ENCODE measurements at regions not wholly inside any gene's neighbourhood (a gene's known extent, or its start where the extent isn't known, plus 50 kb on each side); places are given as distances from the start of the nearest gene placed in this dataset.

DNA sequence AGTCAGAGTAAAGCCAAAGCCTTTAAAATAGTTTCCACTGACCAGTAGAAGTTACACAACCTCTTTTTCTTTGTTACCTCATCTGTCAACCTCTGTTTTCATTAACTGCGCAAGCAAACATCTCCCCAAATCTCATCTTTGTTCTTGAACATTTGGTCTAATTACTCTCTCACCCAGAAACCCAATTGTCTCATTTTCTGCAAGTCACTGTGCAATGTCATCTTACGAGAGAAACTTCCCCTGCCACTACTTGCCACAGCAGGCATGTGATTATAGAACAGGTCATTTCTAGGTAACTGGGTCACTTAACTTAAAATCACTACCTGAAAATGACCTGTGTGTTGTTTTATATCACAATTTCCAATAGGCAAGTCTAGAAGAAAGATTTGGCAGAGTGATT lies 159.4 kb downstream of the SI start:
- no peak overlapping the region for H3K9ac ChIP-seq (ENCODE audit: low read length)
- no peaks in the 10 kb centered on the region for H3K36me3 ChIP-seq (ENCODE audit: control insufficient read depth in 1 of 2, insufficient read depth in 2 of 2, low read length in 2 of 2)
- no peaks in the 10 kb centered on the region; the same call in 1 of the 2 replicates for H3K9me2 ChIP-seq (ENCODE audit: insufficient read depth)
- H3K79me2 ChIP-seq (ENCODE audit: insufficient read depth, low read length): no peaks in the 10 kb centered on the region
- no peak overlapping the region for H3K4me3 ChIP-seq (replicated peaks in 1 of 2; ENCODE audit: low read depth in 1 of 2, low read length in 2 of 2)
- ChIA-PET CTCF (no interaction called here), POLR2A (no interaction called here), RAD21 (ENCODE audit: low non-redundant PET in 1 of 2, low total read pairs in 2 of 2, uncharacterized antibody in 2 of 2, unreplicated experiment in 2 of 2) (no interaction called here)
- no peaks in the 10 kb centered on the region for H3K4me1 ChIP-seq (ENCODE audit: control insufficient read depth in 1 of 2, insufficient read depth in 2 of 2, low read length in 2 of 2)
- no peak overlapping the region for H3K27ac ChIP-seq (ENCODE audit: low read depth, low read length)
- DNase-seq (ENCODE audit: low read depth, low spot score) (no peak), ATAC-seq (no peak)
- no peak for TF ChIP-seq EGR1 (IDR thresholded peaks at IDR 0.05; ENCODE audit: low read depth)
- TF ChIP-seq ZFX (IDR thresholded peaks at IDR 0.05): no peak
- TF ChIP-seq SRF (IDR thresholded peaks at IDR 0.05; ENCODE audit: low read depth): no peak
- TF ChIP-seq JUND (IDR thresholded peaks at IDR 0.05): no peak
- TF ChIP-seq, protein P1, sequence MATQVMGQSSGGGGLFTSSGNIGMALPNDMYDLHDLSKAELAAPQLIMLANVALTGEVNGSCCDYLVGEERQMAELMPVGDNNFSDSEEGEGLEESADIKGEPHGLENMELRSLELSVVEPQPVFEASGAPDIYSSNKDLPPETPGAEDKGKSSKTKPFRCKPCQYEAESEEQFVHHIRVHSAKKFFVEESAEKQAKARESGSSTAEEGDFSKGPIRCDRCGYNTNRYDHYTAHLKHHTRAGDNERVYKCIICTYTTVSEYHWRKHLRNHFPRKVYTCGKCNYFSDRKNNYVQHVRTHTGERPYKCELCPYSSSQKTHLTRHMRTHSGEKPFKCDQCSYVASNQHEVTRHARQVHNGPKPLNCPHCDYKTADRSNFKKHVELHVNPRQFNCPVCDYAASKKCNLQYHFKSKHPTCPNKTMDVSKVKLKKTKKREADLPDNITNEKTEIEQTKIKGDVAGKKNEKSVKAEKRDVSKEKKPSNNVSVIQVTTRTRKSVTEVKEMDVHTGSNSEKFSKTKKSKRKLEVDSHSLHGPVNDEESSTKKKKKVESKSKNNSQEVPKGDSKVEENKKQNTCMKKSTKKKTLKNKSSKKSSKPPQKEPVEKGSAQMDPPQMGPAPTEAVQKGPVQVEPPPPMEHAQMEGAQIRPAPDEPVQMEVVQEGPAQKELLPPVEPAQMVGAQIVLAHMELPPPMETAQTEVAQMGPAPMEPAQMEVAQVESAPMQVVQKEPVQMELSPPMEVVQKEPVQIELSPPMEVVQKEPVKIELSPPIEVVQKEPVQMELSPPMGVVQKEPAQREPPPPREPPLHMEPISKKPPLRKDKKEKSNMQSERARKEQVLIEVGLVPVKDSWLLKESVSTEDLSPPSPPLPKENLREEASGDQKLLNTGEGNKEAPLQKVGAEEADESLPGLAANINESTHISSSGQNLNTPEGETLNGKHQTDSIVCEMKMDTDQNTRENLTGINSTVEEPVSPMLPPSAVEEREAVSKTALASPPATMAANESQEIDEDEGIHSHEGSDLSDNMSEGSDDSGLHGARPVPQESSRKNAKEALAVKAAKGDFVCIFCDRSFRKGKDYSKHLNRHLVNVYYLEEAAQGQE (IDR thresholded peaks at IDR 0.05; ENCODE audit: low read depth): no peak
- no peak for TF ChIP-seq ELF1 (IDR thresholded peaks at IDR 0.05; ENCODE audit: borderline replicate concordance, low read depth)
- TF ChIP-seq CBX3 (IDR thresholded peaks at IDR 0.05; ENCODE audit: low read depth): no peak
- TF ChIP-seq, protein P2, sequence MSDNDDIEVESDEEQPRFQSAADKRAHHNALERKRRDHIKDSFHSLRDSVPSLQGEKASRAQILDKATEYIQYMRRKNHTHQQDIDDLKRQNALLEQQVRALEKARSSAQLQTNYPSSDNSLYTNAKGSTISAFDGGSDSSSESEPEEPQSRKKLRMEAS (IDR thresholded peaks at IDR 0.05): no peak
- TF ChIP-seq EZH2 (IDR thresholded peaks at IDR 0.05): no peak
- no peak for TF ChIP-seq SP1 (IDR thresholded peaks at IDR 0.05; ENCODE audit: low read depth)
- TF ChIP-seq ZNF274 (IDR thresholded peaks at IDR 0.05; ENCODE audit: low read depth, low read length): no peak
- no peak for TF ChIP-seq EZH2phosphoT487 (IDR thresholded peaks at IDR 0.05; ENCODE audit: borderline replicate concordance)
- TF ChIP-seq, protein P3, sequence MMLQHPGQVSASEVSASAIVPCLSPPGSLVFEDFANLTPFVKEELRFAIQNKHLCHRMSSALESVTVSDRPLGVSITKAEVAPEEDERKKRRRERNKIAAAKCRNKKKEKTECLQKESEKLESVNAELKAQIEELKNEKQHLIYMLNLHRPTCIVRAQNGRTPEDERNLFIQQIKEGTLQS (IDR thresholded peaks at IDR 0.05): no peak
- no peak for TF ChIP-seq YY1 (IDR thresholded peaks at IDR 0.05; ENCODE audit: extremely low read depth, insufficient replicate concordance, low read depth, low read length)
- no peak for TF ChIP-seq POLR2AphosphoS5 (IDR thresholded peaks at IDR 0.05; ENCODE audit: low read depth, low read length)
- no TSS peak for BruUV-seq (replicated peaks)
- no peak overlapping the region for H2AFZ ChIP-seq (ENCODE audit: low read depth, low read length, poor library complexity, severe bottlenecking)
- intact Hi-C loops (cut with micrococcal nuclease): no loop called here
- H3K4me2 ChIP-seq (ENCODE audit: low read length): no peak overlapping the region
- H3K27me3 ChIP-seq (ENCODE audit: insufficient read depth, low read length): no peaks in the 10 kb centered on the region
- no peaks in the 10 kb centered on the region for H3K9me3 ChIP-seq (ENCODE audit: control insufficient read depth in 1 of 2, insufficient read depth in 1 of 2, low read depth in 1 of 2, low read length in 2 of 2)
- no peaks in the 10 kb centered on the region for H4K20me1 ChIP-seq (ENCODE audit: insufficient read depth)

All from HCT116 (cell line).